ENCODE measurements at regions not wholly inside any gene's neighbourhood (a gene's known extent, or its start where the extent isn't known, plus 50 kb on each side); places are given as distances from the start of the nearest gene placed in this dataset.

GRCh38 chr13:80989747-80990146 lies 648.8 kb upstream of the SPRY2 start:
- TF ChIP-seq PKNOX1 (IDR thresholded peaks at IDR 0.05) (no peak), TARDBP (IDR thresholded peaks at IDR 0.05) (no peak), ARNT (IDR thresholded peaks at IDR 0.05) (no peak), NFRKB (IDR thresholded peaks at IDR 0.05) (no peak), SUZ12 (IDR thresholded peaks at IDR 0.05) (no peak), ELF4 (IDR thresholded peaks at IDR 0.05) (no peak), FOXK2 (IDR thresholded peaks at IDR 0.05) (no peak), SP1 (IDR thresholded peaks at IDR 0.05) (no peak)
